IPS-15b (cell line): ENCODE measurements at regions not wholly inside any gene's neighbourhood (a gene's known extent, or its start where the extent isn't known, plus 50 kb on each side); places are given as distances from the start of the nearest gene placed in this dataset.
"Not testable (repeated sequence)": the region's sequence is repeated elsewhere in the genome, so short reads cannot be mapped to it uniquely, and the experiment has no call there.

Source experiments
- H3K27me3 ChIP-seq: one replicate; pipeline ENCODE4 v1.6.1; 2013; ENCODE audit warnings: low read length; ENCODE audit not compliant: control insufficient read depth, insufficient read depth
- H3K36me3 ChIP-seq: one replicate; pipeline ENCODE4 v1.6.1; 2013; ENCODE audit warnings: low read length; ENCODE audit not compliant: control insufficient read depth, insufficient read depth
- H3K4me1 ChIP-seq: one replicate; pipeline ENCODE4 v1.6.1; 2013; ENCODE audit warnings: mild to moderate bottlenecking, low read length; ENCODE audit not compliant: control insufficient read depth, insufficient read depth
- H3K4me3 ChIP-seq: one replicate; pipeline ENCODE4 v1.5.1; 2013; ENCODE audit warnings: low read depth, low read length
- H3K9ac ChIP-seq: one replicate; pipeline ENCODE4 v1.6.1; 2013; ENCODE audit warnings: low read depth, mild to moderate bottlenecking, low read length
- H3K9me3 ChIP-seq: one replicate; pipeline ENCODE4 v1.6.1; 2013; ENCODE audit warnings: mild to moderate bottlenecking, low read length; ENCODE audit not compliant: control insufficient read depth, insufficient read depth

- no peaks in the 10 kb centered on the region for H3K27me3 ChIP-seq
- no peak overlapping the region for H3K4me3 ChIP-seq
- no peaks in the 10 kb centered on the region for H3K9me3 ChIP-seq
- no peaks in the 10 kb centered on the region for H3K4me1 ChIP-seq
- H3K9ac ChIP-seq: no peak overlapping the region
- no peaks in the 10 kb centered on the region for H3K36me3 ChIP-seq
These were observed 673.6 kb upstream of the PITX2 start for GRCh38 chr4:111296466-111296865.

GRCh38 chr4:111303806-111304205, 680.9 kb upstream of the PITX2 start:
- H3K9ac ChIP-seq: no peak overlapping the region
- H3K4me3 ChIP-seq: no peak overlapping the region

DNA sequence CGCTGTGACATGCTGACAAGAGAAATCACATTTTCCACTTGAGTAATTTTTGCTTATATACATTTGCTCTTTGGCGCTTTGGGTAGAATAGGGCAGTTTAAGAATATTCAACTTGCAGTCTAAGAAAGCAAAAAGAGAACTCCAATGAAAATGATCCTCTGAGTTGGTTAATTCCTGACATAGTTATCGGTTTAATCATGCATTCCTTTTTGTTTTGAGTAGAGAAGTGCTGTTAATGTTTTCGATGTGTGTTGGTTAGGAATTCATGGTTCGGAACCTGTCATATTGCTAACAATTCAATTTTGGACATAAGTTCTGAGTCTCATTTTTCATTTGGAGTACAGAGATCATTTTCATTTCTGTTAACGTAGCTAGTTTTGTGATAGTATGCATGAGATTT, 700.6 kb upstream of the PITX2 start:
- no peaks in the 10 kb centered on the region for H3K4me1 ChIP-seq
- H3K9me3 ChIP-seq: no peaks in the 10 kb centered on the region
- H3K4me3 ChIP-seq: no peak overlapping the region
- no peak overlapping the region for H3K9ac ChIP-seq
- no peaks in the 10 kb centered on the region for H3K36me3 ChIP-seq
- no peaks in the 10 kb centered on the region for H3K27me3 ChIP-seq

More at GRCh38 chr4:111303806-111304205, 680.9 kb upstream of the PITX2 start:
- H3K9me3 ChIP-seq: no peaks in the 10 kb centered on the region
- no peaks in the 10 kb centered on the region for H3K27me3 ChIP-seq
- H3K4me1 ChIP-seq: no peaks in the 10 kb centered on the region
- H3K36me3 ChIP-seq: no peaks in the 10 kb centered on the region

- Histone ChIP-seq H3K27me3 (no peaks in the 10 kb centered on the region), H3K4me1 (no peaks in the 10 kb centered on the region), H3K36me3 (no peaks in the 10 kb centered on the region), H3K9ac (no peak overlapping the region), H3K4me3 (no peak overlapping the region), H3K9me3 (no peaks in the 10 kb centered on the region)
These were observed 701.0 kb upstream of the PITX2 start for GRCh38 chr4:111323916-111324315.

- H3K4me1 ChIP-seq: no peaks in the 10 kb centered on the region
- no peaks in the 10 kb centered on the region for H3K27me3 ChIP-seq
- no peaks in the 10 kb centered on the region for H3K9me3 ChIP-seq
- H3K9ac ChIP-seq: no peak overlapping the region
- H3K36me3 ChIP-seq: no peaks in the 10 kb centered on the region
- H3K4me3 ChIP-seq: no peak overlapping the region
These were observed 703.6 kb upstream of the PITX2 start for GRCh38 chr4:111326450-111326849.

GRCh38 chr4:111330786-111331185, 707.9 kb upstream of the PITX2 start:
- Histone ChIP-seq H3K4me1 (no peaks in the 10 kb centered on the region), H3K9ac (no peak overlapping the region), H3K4me3 (no peak overlapping the region), H3K36me3 (no peaks in the 10 kb centered on the region), H3K27me3 (no peaks in the 10 kb centered on the region), H3K9me3 (no peaks in the 10 kb centered on the region)

- no peak overlapping the region for H3K4me3 ChIP-seq
- no peaks in the 10 kb centered on the region for H3K36me3 ChIP-seq
- H3K9ac ChIP-seq: no peak overlapping the region
- no peaks in the 10 kb centered on the region for H3K27me3 ChIP-seq
- no peaks in the 10 kb centered on the region for H3K4me1 ChIP-seq
- H3K9me3 ChIP-seq: no peaks in the 10 kb centered on the region
These were observed 711.5 kb upstream of the PITX2 start for GRCh38 chr4:111334361-111334760.

DNA sequence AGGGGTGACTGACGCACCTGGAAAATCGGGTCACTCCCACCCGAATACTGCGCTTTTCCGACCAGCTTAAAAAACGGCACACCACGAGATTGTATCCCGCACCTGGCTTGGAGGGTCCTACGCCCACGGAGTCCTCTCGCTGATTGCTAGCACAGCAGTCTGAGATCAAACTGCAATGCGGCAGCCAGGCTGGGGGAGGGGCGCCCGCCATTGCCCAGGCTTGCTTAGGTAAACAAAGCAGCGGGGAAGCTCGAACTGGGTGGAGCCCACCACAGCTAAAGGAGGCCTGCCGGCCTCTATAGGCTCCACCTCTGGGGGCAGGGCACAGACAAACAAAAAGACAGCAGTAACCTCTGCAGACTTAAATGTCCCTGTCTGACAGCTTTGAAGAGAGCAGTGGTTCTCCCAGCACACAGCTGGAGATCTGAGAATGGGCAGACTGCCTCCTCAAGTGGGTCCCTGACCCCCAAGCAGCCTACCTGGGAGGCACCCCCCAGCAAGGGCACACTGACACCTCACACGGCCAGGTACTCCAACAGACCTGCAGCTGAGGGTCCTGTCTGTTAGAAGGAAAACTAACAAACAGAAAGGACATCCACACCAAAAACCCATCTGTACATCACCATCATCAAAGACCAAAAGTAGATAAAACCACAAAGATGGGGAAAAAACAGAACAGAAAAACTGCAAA, 714.5 kb upstream of the PITX2 start:
- H3K9ac ChIP-seq, H3K27me3 ChIP-seq, H3K36me3 ChIP-seq, H3K9me3 ChIP-seq, H3K4me1 ChIP-seq: not testable (repeated sequence)
- H3K4me3 ChIP-seq: peak overlapping the region; percentile 49

DNA sequence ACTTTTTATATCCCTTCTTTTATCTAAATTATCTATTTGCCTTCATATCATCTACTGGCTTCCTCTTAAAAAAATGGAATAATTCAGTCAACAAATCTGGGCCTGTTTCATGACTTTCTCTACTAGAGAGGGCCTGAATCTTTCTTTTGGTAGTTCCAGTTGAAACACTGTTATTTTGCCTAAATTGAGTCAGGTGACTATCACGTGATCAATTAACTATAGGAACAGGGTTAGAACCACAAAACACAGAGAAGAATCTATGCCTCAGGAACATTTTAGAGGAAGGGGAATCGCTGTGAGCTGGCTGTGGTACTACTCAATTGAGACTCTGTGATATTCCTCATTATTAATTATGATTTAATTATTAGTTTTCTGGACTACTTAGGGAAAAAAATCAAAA, 736.7 kb upstream of the PITX2 start:
- Histone ChIP-seq H3K4me3 (no peak overlapping the region), H3K9me3 (no peaks in the 10 kb centered on the region), H3K27me3 (no peaks in the 10 kb centered on the region), H3K36me3 (no peaks in the 10 kb centered on the region), H3K9ac (no peak overlapping the region), H3K4me1 (no peaks in the 10 kb centered on the region)

DNA sequence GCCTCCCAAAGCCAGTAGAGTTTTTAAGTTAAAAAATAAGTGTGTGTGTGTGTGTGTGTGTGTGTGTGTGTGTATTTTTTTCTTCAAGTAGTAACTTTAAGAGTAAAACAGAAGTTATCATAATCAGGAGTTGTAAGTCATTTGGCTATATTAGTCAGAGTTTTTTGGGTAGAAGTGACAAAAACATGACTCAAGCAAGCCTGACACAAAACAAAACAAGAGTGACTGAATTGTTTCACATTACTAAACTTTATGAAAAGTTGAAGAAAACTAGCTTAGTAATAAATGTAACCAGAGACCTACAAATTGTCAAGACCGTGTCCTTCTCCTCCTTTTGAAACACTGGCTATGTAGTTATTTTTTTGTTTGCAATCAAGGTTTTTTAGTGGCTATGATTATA, 738.0 kb upstream of the PITX2 start:
- H3K36me3 ChIP-seq: no peaks in the 10 kb centered on the region
- no peaks in the 10 kb centered on the region for H3K9me3 ChIP-seq
- H3K4me1 ChIP-seq: no peaks in the 10 kb centered on the region
- H3K4me3 ChIP-seq: no peak overlapping the region
- H3K9ac ChIP-seq: no peak overlapping the region
- H3K27me3 ChIP-seq: no peaks in the 10 kb centered on the region

- Histone ChIP-seq H3K9me3 (no peaks in the 10 kb centered on the region), H3K4me1 (no peaks in the 10 kb centered on the region), H3K27me3 (no peaks in the 10 kb centered on the region), H3K9ac (no peak overlapping the region), H3K4me3 (no peak overlapping the region), H3K36me3 (no peaks in the 10 kb centered on the region)
These were observed 740.1 kb upstream of the PITX2 start for GRCh38 chr4:111362941-111363361.

DNA sequence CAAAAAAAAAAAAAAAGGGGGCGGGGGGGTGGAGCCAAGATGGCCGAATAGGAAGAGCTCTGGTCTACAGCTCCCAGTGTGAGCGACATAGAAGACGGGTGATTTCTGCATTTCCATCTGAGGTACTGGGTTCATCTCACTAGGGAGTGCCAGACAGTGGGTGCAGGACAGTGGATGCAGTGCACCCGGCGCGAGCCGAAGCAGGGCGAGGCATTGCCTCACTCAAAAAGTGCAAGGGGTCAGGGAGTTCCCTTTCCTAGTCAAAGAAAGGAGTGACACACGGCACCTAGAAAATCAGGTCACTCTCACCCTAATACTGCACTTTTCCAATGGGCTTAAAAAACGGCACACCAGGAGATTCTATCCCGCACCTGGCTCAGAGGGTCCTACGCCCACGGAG, 755.0 kb upstream of the PITX2 start:
- not testable (repeated sequence) for H3K4me1 ChIP-seq

More for the DNA sequence above, 755.0 kb upstream of the PITX2 start:
- H3K36me3 ChIP-seq, H3K9me3 ChIP-seq, H3K27me3 ChIP-seq, H3K4me3 ChIP-seq, H3K9ac ChIP-seq: not testable (repeated sequence)
